ENCODE measurements at regions not wholly inside any gene's neighbourhood (a gene's known extent, or its start where the extent isn't known, plus 50 kb on each side); places are given as distances from the start of the nearest gene placed in this dataset.

GRCh38 chr4:138013625-138014024 lies 228.5 kb downstream of the SLC7A11 start:
- no peaks in the 10 kb centered on the region for H3K9me3 Mint-ChIP-seq (ENCODE audit: unreplicated experiment)
- H3K27ac Mint-ChIP-seq (ENCODE audit: unreplicated experiment), result no peak overlapping the region
- peaks cover 12% of the 10 kb centered on the region for H3K4me1 Mint-ChIP-seq (ENCODE audit: unreplicated experiment)
- H3K36me3 Mint-ChIP-seq (ENCODE audit: unreplicated experiment), result no peaks in the 10 kb centered on the region
- TF ChIP-seq CTCF (IDR thresholded peaks at IDR 0.05), result no peak
- no peak overlapping the region for H3K4me3 Mint-ChIP-seq (ENCODE audit: unreplicated experiment)
- no peak for DNase-seq (ENCODE audit: extremely low spot score, unreplicated experiment)
- H3K27me3 Mint-ChIP-seq (ENCODE audit: unreplicated experiment), result no peaks in the 10 kb centered on the region

GRCh38 chr4:138010639-138011038 lies 231.5 kb downstream of the SLC7A11 start:
- DNase-seq (ENCODE audit: extremely low spot score, unreplicated experiment), result no peak
- Mint-ChIP-seq H3K9me3 (ENCODE audit: unreplicated experiment) (no peaks in the 10 kb centered on the region), H3K27me3 (ENCODE audit: unreplicated experiment) (no peaks in the 10 kb centered on the region), H3K4me1 (ENCODE audit: unreplicated experiment) (peaks cover 1% of the 10 kb centered on the region), H3K36me3 (ENCODE audit: unreplicated experiment) (no peaks in the 10 kb centered on the region), H3K4me3 (ENCODE audit: unreplicated experiment) (no peak overlapping the region), H3K27ac (ENCODE audit: unreplicated experiment) (no peak overlapping the region)
- no peak for TF ChIP-seq CTCF (IDR thresholded peaks at IDR 0.05)

- peak; percentile 21 for TF ChIP-seq CTCF (IDR thresholded peaks at IDR 0.05)
- H3K4me1 Mint-ChIP-seq (ENCODE audit: unreplicated experiment), result peaks cover 14% of the 10 kb centered on the region
- H3K27me3 Mint-ChIP-seq (ENCODE audit: unreplicated experiment), result no peaks in the 10 kb centered on the region
- H3K4me3 Mint-ChIP-seq (ENCODE audit: unreplicated experiment), result no peak overlapping the region
- no peaks in the 10 kb centered on the region for H3K9me3 Mint-ChIP-seq (ENCODE audit: unreplicated experiment)
- DNase-seq (ENCODE audit: extremely low spot score, unreplicated experiment), result no peak
- no peaks in the 10 kb centered on the region for H3K36me3 Mint-ChIP-seq (ENCODE audit: unreplicated experiment)
- no peak overlapping the region for H3K27ac Mint-ChIP-seq (ENCODE audit: unreplicated experiment)
These were observed 234.6 kb downstream of the SLC7A11 start for GRCh38 chr4:138007572-138007971.

GRCh38 chr4:138005486-138005885 lies 236.7 kb downstream of the SLC7A11 start:
- Mint-ChIP-seq H3K4me3 (ENCODE audit: unreplicated experiment) (no peak overlapping the region), H3K27me3 (ENCODE audit: unreplicated experiment) (no peaks in the 10 kb centered on the region), H3K27ac (ENCODE audit: unreplicated experiment) (no peak overlapping the region), H3K36me3 (ENCODE audit: unreplicated experiment) (no peaks in the 10 kb centered on the region), H3K4me1 (ENCODE audit: unreplicated experiment) (peaks cover 14% of the 10 kb centered on the region), H3K9me3 (ENCODE audit: unreplicated experiment) (no peaks in the 10 kb centered on the region)
- TF ChIP-seq CTCF (IDR thresholded peaks at IDR 0.05), result no peak
- no peak for DNase-seq (ENCODE audit: extremely low spot score, unreplicated experiment)

- no peak overlapping the region for H3K4me3 Mint-ChIP-seq (ENCODE audit: unreplicated experiment)
- no peak for DNase-seq (ENCODE audit: extremely low spot score, unreplicated experiment)
- H3K4me1 Mint-ChIP-seq (ENCODE audit: unreplicated experiment), result peaks cover 28% of the 10 kb centered on the region
- no peaks in the 10 kb centered on the region for H3K9me3 Mint-ChIP-seq (ENCODE audit: unreplicated experiment)
- no peak for TF ChIP-seq CTCF (IDR thresholded peaks at IDR 0.05)
- no peaks in the 10 kb centered on the region for H3K36me3 Mint-ChIP-seq (ENCODE audit: unreplicated experiment)
- H3K27ac Mint-ChIP-seq (ENCODE audit: unreplicated experiment), result no peak overlapping the region
- no peaks in the 10 kb centered on the region for H3K27me3 Mint-ChIP-seq (ENCODE audit: unreplicated experiment)
These were observed 238.9 kb downstream of the SLC7A11 start for GRCh38 chr4:138003248-138003647.
